ENCODE measurements at regions not wholly inside any gene's neighbourhood (a gene's known extent, or its start where the extent isn't known, plus 50 kb on each side); places are given as distances from the start of the nearest gene placed in this dataset.

- DNase-seq = no peak
These were observed 866.6 kb downstream of the USP25 start for GRCh38 chr21:16596369-16596768.

- no peak for DNase-seq
These were observed 868.0 kb downstream of the USP25 start for GRCh38 chr21:16597753-16598152.

DNA sequence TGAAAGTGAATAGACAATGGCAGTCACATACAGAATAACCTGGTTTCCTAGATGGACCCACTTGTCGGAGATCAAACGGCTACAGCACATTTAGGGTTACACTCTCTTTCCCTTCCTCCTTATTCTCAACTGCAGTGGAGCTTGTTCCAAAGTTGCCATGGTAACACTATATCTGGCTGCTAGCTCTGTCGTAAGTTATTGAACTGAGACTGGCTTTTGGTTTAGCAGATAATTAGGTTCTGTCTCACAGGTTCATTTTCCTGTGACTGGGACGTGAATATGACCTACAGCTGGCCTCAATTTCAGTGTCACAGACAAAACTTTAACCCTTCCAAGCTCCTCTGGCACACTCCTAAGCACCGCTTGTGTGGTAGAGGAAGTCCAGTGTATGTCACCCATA, 875.8 kb downstream of the USP25 start:
- DNase-seq = no peak

DNA sequence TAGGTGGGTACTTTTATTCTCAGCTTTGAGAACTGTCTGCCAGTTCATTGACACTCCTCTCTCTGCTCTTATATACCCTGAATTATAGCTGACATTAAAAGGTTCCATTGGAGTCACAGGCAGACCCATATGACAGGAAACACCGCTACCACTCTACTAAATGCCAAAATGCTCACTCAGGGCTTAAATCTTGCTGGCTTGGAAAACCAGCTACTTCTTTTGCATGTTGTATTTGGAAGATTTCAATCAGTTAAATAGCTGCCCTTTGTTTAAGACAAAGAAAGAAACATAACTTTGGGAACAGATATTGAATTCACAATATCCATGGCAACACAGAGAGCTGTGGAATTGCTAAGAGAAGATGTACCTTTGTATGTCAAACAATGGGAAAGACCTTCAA, 876.5 kb downstream of the USP25 start:
- no peak for DNase-seq

- DNase-seq = no peak
These were observed 878.5 kb downstream of the USP25 start for GRCh38 chr21:16608209-16608830.

DNA sequence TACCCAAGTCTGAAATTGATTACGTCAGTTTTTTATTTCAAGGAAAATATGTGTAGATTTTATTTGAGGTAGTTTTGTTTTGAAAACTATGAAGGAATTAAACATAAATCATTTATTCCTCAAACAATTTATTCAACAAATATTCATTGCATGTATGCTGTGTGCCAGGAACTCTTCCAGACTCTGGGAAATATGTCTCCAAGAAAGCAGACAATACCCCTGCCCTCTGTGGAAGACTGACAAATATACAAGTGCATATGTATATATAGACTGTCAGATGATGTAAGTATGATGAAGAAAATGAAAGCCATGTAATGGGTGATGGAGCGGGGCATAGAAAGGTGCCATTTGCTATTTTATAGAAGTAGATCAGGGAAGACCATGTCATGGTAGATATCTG, 889.5 kb downstream of the USP25 start:
- DNase-seq = no peak

DNA sequence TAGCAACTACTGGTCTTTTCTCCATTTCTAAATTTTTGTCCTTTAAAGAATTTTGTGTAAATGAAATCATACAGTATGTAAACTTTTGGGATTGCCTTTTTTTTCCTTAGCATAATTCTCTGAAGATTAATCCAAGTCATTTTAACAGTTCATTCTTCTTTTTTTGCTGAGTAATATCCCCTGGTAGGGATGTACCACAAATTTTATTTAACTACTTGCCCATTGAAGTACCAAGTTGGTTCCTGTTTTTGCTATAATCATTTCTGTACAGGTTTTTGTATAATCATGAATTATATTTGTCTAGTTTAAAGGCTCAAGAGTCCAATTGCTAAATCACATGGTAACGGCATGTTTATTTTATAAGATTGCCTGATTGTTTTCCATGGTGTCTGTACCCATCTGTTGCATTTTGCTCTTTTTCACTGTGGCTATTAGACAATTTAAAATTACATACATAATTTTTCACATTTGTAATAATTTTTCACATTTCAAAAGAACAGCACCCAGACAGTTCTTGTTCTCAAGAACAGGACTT, 891.1 kb downstream of the USP25 start:
- no peak for DNase-seq

GRCh38 chr21:16624479-16625118, 888.2 kb upstream of the CXADR start:
- DNase-seq = no peak

DNA sequence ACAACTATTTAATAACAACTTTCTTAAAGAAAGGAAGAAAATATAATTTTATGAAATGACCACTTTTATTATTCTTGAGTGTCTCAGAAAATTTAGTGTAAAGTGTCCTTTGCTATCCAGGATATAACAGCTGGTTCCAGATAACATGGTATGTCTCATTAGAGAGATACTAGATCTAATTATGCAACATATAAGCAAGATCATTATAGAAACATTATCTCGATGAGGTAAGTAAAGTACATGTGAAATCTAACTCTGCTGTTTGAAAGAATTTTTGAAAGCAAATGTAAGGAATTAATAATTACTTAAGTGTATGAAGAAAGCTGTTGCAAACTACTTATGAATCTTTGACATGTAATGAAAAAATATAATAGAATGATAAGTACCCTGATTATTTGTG, 887.4 kb upstream of the CXADR start:
- no peak for DNase-seq

DNA sequence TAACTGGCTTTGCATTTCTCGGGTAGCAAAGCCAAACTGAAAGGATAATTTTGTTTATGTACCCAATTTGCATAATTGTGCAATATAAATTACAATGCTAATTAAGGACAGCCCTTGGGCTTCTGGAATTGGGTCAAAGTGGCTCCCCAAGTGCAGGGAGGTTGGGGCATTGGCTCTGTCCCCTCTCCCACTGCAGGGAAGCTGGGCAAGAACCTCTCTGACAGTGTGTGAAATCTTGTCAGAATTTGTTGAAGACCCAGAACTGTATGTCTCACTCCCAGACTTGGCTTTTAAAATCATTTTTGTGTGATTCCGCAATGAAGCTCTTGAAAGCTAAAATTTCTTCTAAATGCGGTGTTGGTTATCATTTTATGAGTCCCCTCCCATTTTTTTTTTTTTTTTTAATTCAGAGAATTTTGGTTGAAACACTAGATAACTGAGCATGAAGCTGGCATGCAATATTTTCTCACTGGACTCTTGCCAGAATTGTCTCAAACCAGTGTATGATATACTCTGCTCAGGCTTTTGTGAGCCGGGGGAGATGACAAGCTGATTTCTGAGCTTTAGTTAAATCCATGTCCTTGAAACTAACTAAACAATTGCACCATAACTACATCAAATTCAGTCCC, 878.9 kb upstream of the CXADR start:
- DNase-seq = no peak

- DNase-seq = no peak
These were observed 878.3 kb upstream of the CXADR start for GRCh38 chr21:16634515-16634914.

DNA sequence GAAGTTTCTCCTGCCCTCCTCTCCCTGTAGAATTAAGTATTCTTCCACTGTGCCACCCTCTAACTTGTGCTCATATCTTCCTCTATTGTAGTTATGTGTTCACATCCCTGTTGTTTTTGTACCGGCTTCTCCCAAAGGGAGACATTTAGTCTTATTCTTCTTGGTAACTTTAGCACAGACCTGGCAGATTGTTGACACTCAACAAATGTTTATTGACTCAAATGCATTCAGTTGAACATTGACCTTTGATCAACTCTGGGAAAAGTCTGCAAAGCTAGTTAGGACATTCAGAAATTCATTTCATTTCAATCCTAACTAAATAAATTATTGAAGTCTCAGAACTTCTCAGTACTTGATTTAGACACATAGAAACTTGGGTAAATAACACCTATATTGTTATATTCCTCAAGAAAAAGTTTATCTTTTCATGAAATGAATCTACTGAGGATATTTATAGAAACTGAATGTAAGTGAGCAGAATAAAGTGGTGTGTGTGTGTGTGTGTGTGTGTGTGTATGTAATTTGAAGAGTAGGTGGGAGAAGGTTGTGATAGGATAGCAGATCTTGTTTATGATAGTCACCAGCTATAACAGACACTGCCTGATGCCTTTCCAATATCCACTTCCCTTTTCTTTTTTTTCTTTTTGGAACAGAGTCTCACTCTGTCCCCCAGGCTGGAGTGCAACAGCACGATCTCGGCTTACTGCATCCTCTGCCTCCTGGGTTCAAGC, 872.4 kb upstream of the CXADR start:
- no peak for DNase-seq

DNA sequence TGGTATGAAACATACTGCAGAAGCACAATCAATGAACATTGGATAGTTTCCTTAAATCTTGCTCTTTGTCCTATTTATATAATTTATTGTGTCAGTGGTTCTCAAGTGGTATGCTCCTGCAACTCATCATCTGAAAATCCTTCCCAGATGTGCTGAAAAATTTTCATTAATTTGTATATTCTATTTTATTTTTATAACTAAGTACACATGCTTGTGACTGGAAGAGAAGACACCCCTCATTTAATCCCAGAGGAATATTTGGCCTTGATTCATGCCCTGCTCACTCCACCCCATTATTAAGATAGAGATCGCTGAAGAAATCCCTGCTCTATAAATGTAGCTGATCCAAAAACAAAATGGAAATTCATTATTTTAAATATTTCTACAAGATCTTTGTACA, 870.5 kb upstream of the CXADR start:
- no peak for DNase-seq

- DNase-seq = no peak
These were observed 868.2 kb upstream of the CXADR start for GRCh38 chr21:16644685-16645084.

DNA sequence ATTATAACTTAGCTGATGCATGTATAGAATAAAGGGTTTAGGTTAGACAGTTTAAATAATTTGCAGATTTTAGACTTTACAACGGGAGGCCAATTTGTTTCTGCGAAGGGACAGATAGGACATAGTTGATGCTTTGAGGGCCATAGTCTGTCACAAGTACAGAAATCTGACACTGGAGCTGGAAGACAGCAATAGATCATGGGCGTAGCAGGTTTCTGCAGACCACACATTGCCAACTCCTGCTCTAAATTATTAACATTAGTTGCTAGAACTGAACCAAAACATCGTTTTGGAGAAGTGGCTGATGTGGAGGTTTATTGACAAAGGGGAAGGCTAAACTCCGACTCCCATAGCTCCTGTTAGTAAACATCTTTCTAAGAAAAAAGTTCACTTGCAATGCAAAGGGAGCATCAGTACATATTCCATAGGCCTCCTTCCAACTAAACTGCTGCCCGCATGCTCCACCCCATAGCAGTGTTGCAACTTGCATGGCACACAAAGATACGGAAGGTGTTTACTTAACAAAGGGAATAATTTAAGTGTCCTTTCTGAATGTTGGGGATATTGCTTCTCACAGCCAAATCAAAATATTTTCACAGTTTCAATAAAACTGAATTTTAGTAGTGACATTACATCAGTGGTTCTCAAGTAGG, 862.0 kb upstream of the CXADR start:
- no peak for DNase-seq

DNA sequence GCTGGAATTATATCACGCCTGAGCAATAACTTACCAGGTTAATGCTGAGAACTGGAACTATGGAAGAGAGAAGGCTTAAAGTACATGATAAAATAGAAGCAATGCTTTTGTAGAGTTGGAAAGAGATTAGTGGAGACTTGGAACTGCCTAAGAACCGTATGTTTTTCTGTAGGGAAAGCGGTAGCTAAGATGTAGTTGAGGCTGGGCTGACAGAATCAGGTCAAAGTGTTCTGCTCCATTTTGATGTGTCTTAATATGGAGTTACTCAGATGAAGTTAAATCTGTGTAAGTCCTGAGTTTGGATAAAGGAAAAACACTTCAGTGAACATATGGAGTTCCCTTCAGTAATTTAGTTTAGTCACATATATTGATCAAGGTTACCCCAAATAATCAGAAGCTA, 860.9 kb upstream of the CXADR start:
- no peak for DNase-seq

GRCh38 chr21:16663436-16663835, 849.4 kb upstream of the CXADR start:
- no peak for DNase-seq

- DNase-seq = no peak
These were observed 845.4 kb upstream of the CXADR start for GRCh38 chr21:16667395-16667794.

DNA sequence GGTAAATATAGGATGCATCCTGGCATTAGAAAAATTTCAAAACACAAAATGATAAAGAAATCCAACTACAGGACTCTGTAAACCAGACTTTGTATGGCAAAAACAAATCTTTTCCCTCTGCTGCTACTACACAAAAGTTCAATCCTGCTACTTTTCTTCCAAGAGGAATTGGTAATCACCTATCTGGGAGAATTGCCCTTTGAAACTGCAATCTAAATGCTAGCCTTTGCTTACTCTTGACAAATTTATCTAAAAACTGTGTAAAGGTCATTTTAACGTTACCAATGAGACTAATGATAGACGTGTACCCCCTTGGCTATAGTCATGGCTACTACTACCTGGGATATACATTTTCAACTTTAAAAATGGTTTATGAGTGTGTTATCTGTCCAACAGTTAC, 837.9 kb upstream of the CXADR start:
- no peak for DNase-seq

DNA sequence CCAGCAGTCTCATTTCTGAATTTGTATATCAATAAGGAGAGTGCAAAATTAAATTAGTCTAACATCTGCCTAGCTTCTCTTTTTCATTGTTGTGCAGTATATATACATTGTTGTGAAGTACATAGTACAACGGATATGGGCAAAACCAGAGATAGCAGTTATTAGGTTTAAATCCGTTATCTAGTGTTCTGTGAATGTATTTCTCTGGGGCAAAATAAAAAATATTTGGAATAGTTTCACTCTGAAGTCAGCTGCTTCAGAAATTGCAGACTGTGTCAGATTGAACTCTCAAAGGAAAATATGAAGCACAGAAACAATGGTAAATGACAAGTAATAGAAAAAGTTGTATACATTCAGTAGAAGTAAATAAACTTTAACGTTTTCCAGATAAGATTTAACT, 836.5 kb upstream of the CXADR start:
- no peak for DNase-seq

- DNase-seq = no peak
These were observed 834.2 kb upstream of the CXADR start for GRCh38 chr21:16678429-16679160.

GRCh38 chr21:16695074-16695473, 817.8 kb upstream of the CXADR start:
- DNase-seq = no peak
